ENCODE measurements at regions not wholly inside any gene's neighbourhood (a gene's known extent, or its start where the extent isn't known, plus 50 kb on each side); places are given as distances from the start of the nearest gene placed in this dataset.

DNA sequence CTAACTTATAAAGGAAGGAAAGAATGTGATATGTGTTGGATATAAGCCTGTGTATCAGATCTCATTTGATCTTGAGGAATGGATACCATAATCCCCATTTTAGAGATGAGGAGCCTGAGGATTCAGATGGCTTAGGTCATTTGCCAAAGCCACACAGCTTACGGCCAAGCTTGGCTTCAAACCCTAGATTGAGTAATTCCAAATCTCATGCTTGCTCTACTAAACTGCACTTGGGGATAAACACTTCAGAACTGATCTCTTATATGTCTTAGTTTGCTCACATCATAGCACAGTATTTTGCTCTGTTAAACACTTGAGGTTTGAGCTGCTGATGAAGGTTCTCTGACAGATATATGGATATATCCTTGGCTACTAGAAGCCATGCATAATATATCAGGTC, 504.4 kb downstream of the NTRK2 start:
- H3K27ac ChIP-seq (ENCODE audit: extremely low read depth, low read depth, low read length), result no peak overlapping the region
- no peak for DNase-seq (ENCODE audit: extremely low read depth in 1 of 4, low spot score in 3 of 4)
- no peak for FAIRE-seq
- no peak for ATAC-seq
- H3K36me3 ChIP-seq (ENCODE audit: control insufficient read depth, insufficient read depth, low read length), result no peaks in the 10 kb centered on the region
- H3K9me1 ChIP-seq (ENCODE audit: control insufficient read depth, insufficient read depth, low read length), result no peaks in the 10 kb centered on the region
- BruUV-seq (replicated peaks), result no TSS peak
- no peaks in the 10 kb centered on the region for H3K4me1 ChIP-seq (replicated peaks in 1 of 2; ENCODE audit: control insufficient read depth in 2 of 2, insufficient read depth in 2 of 2, low read length in 2 of 2)
- WGBS (ENCODE audit: insufficient coverage, low coverage, missing lambda C conversion rate), result no CpG with 5 or more reads among the region's 1 CpG
- CTCF ChIA-PET (ENCODE audit: low intra/inter-chr PET ratio), result no interaction called here
- no peaks in the 10 kb centered on the region for H3K79me2 ChIP-seq (ENCODE audit: control insufficient read depth, insufficient read depth, low read length)
- intact Hi-C loops (cut with micrococcal nuclease), result no loop called here
- H3K4me2 ChIP-seq (ENCODE audit: insufficient read depth, low read length), result no peak overlapping the region
- no peak overlapping the region for H3K9ac ChIP-seq (ENCODE audit: insufficient read depth in 1 of 2, low read depth in 2 of 2, low read length in 2 of 2)
- no peaks in the 10 kb centered on the region for H4K20me1 ChIP-seq (replicated peaks; ENCODE audit: control insufficient read depth, insufficient read depth, low read length)
- POLR2A ChIA-PET, result interaction anchor here (0.7 kb wide), 1 partner anchor 136 kb away, joined by 3 read pairs; no protein-coding TSS in a partner anchor
- no peak for TF ChIP-seq ZNF124 (CRISPR knock-in tag; IDR thresholded peaks at IDR 0.05)
- no peak for TF ChIP-seq ZNF766 (CRISPR knock-in tag; conservative IDR thresholded peaks at IDR 0.05)
- TF ChIP-seq, protein P1, sequence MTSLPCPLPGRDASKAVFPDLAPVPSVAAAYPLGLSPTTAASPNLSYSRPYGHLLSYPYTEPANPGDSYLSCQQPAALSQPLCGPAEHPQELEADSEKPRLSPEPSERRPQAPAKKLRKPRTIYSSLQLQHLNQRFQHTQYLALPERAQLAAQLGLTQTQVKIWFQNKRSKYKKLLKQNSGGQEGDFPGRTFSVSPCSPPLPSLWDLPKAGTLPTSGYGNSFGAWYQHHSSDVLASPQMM (CRISPR knock-in tag; IDR thresholded peaks at IDR 0.05), result no peak
- no peak for TF ChIP-seq ERF (CRISPR knock-in tag; IDR thresholded peaks at IDR 0.05)
- TF ChIP-seq BRD9 (IDR thresholded peaks at IDR 0.05; ENCODE audit: low read depth, partially characterized antibody), result no peak
- TF ChIP-seq ZNF224 (CRISPR knock-in tag; IDR thresholded peaks at IDR 0.05), result no peak
- TF ChIP-seq SAFB (IDR thresholded peaks at IDR 0.05; ENCODE audit: borderline replicate concordance, low read depth, low read length), result no peak
- no peak overlapping the region for H2AFZ ChIP-seq (ENCODE audit: low read depth, low read length)
- in situ Hi-C loops (cut with MboI), result no loop called here
- H3K9me3 ChIP-seq (replicated peaks; ENCODE audit: control insufficient read depth, insufficient read depth, low read depth, low read length), result no peaks in the 10 kb centered on the region
- H3K27me3 ChIP-seq (ENCODE audit: control insufficient read depth in 2 of 2, insufficient read depth in 2 of 2, low read length in 2 of 2), result no peaks in the 10 kb centered on the region
- no peak overlapping the region for H3K4me3 ChIP-seq
